ENCODE measurements at regions not wholly inside any gene's neighbourhood (a gene's known extent, or its start where the extent isn't known, plus 50 kb on each side); places are given as distances from the start of the nearest gene placed in this dataset.
"Not testable (repeated sequence)": the region's sequence is repeated elsewhere in the genome, so short reads cannot be mapped to it uniquely, and the experiment has no call there.

DNA sequence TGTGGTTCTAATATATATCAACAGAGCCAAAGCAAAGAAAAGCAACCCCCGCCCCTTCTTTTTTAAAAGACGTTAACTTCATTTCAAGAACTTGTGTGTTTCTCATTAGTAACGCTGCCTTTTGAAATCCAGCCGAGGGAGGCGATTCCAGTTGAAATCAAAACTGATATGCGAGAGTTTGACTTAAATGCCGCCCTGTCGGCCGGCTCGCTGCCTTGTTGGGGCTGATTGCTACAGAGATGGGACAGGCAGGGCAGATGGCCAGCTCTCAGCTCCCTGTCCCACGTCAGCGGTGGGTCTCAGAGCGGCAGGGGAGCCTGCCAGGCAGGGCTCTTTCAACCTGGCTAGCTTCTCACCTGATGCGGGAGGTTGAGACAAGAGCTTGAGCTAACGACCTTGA, 51.9 kb upstream of the ALX4 start:
- DNase-seq (ENCODE audit: low read depth), result peak; percentile 23

DNA sequence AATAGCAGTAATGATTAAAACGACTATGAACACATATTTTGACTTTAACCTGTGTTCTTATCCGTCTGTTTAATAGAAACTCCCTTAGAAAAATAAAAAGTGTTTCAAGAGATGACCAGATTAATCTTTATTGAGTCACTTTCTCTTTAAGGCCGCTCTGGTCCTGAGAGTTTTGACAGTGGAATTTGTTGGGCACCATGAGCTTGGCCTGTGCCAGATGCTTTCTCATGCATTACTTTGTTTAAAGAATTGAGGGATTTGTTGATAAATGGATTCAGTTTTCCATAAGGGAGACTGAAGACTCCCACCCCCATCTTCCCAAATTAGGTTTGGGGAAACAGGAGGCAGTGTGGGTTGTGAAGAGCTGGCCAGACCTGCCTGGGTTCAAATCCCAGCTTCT, 53.2 kb upstream of the ALX4 start:
- DNase-seq (ENCODE audit: low read depth), result no peak

DNA sequence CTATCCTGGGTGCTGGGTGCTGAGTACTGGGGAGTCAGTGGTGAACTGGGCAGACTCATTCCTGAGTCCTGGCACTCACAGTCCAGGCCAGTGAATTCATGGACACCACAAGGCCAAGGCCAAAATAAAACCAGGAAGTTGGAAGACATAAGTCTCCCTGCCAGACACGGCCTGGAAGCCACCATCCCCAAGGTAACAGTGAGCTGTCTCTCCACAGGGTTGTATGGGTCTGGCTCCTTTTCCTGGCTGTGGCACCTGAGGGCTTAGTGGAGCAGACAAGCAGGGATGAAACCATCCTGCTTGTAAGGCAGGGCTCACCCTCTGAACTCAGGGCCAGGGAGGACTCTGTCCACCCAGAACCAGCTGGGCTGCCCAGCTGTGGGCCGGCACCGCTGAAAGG, 54.7 kb upstream of the ALX4 start:
- DNase-seq (ENCODE audit: low read depth), result no peak

DNA sequence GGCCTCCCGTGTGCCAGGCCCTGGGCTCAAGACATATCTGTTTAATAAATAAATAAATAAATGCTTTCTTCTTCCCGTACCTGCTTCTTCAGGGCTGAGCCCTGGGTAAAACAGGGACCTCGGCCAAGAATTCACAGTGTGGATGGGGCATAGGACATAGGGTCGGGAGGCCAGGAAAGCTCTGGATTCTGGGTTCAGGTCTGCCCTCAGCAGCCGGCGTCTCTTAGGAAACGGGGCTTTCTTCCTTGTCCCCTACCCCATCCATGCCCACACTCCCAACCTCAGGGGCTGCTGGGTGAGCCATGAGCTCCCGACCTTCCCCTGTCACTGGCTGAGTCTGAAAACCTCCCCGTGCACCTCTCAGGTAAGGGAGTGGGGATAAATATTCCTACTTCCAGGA, 55.7 kb upstream of the ALX4 start:
- DNase-seq (ENCODE audit: low read depth), result no peak

DNA sequence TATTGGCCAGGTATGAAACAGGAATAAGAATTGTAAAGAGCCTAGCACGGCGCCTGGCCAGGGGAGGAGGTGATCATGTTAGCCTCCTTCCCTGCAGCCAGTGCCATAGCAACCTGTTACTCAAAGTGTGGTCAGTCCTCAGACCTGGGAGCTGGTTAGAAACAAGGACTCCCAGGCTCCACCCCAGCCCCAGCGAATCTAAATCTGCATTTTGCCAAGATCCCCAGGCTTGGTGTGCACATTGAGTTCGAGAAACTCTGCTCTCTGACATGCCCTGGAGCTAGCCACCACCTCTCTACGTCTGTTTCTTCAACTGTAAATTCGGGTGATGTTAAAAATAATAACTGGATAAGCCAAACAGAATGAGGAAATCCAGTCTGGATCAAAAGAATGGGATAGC, 56.1 kb upstream of the ALX4 start:
- DNase-seq (ENCODE audit: low read depth), result no peak

DNA sequence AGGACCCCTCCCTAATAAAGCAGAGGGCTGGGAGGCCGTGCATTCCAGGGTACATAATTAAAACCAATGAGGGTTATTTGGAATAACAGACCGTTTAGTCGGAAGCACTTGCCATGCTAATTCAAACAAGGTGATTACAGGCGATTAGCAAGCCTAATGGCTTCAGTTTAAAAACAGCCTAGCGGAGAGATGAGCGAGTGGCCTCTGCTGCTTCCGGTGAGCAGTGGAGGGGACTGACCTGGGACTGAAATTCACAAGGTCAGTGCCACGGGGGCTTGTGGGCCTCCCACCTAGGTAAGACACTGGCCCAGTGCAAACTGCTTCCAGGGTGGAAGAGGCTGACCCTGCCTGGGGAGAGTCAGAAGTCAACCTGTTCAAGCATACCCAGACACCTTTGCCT, 56.8 kb upstream of the ALX4 start:
- DNase-seq (ENCODE audit: low read depth), result no peak

DNA sequence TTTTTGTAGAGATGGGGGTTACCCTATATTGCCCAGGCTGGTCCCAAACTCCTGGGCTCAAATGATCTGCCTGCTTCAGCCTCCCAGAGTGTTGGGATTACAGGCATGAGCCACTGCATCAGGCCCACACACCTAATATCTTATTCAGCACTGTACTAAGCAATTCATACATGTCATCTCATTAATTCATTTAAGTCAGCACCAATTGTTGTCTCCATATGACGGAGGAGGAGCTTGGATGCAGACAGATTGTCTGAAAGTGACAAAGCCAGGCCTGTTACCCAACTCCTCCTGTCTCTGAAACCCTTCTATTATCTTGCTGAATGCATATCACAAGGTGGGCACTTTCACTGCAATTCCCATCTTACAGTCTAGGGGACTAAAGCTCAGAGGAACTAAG, 57.5 kb upstream of the ALX4 start:
- no peak for DNase-seq (ENCODE audit: low read depth)

DNA sequence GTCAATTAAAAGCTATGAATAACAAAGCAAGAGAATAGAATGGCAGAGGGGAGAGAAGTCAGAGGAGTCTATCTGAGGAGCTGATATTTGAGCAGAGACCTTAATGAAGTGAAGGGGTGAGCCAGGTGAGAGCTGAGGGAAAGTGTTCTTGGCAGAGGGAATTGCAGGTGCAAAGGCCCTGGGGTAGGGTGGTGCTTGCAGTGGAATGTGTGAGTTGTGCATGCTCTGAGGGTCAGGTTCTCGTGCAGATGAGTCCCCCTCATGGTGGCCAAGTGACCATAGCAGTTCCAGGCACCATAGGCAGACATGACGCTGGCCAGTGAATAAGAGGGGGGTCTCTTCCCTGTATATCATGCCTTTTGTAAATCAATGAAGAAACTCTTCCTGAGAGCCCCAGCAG, 58.9 kb upstream of the ALX4 start:
- no peak for DNase-seq (ENCODE audit: low read depth)

DNA sequence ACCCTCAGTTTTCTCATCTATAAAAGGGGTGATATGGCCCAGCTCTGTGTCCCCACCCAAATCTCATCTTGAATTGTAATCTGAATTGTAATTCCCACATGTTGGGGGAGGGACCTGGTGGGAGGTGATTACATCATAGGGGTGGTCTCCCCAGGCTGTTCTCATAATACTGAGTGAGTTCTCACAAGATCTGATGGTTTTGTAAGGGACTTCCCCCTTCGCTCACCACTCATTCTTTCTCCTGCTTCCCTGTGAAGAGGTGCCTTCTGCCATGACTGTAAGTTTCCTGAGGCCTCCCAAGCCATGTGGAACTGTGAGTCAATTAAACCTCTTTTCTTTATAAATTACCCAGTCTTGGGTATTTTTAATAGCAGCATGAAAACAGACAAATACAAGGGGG, 61.1 kb upstream of the ALX4 start:
- not testable (repeated sequence) for DNase-seq (ENCODE audit: low read depth)

DNA sequence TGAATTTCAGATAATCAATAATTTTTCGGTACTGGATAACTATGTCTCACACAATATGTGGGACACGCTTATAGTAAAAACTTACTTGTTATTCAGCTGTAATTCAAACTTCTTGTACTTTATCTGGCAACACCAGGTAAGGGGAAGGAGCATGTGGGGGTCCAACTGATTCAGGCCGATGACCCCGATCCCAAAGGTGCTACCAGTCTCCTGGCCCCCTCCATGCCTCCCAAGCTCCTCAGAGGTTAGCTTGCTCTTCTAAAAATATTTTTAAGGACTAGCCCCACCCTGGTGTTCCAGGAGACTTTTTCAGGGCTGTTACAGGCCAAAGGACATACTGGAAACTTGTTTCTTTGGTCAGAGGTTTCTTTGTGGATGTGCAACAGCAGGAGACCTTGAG, 61.8 kb upstream of the ALX4 start:
- DNase-seq (ENCODE audit: low read depth), result no peak

DNA sequence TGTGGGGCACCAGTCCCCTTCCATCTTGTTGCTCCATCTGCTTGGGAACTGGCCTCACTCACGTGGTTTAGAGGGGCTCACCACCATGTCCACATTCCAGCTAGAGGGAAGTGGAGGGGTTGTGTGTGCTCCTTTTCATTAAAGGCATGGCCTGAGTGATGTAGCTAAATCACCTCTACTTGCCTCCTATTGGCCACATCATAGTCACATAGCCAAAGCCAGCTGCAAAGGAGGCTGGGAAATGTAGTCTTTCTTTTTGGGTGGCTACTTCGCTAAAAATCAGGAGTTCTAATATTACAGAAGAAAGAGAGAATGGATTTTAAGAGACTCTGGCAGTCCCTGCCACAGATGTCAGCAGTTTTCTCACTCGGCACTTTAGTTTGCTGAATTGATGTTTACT, 63.0 kb upstream of the ALX4 start:
- DNase-seq (ENCODE audit: low read depth), result no peak

DNA sequence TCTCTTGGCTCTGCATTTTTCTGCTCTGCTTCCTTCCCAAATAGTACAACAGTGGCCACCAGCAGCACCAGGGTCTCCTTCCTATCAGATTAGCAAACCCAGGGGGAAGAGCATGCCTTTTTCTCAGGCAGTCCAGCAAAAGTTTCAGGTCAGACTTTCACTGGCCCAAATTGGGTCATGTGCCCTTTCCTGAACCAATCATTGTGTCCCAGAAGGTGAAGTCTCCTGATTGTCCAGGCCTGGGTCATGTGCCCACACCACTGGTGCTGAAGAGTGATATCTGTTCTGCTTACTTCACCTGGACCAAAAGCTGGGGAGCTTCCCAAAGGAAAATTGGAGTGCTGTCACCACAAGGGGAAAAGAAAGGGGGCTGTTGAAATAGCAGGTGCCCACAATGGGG, 64.1 kb upstream of the ALX4 start:
- no peak for DNase-seq (ENCODE audit: low read depth)

DNA sequence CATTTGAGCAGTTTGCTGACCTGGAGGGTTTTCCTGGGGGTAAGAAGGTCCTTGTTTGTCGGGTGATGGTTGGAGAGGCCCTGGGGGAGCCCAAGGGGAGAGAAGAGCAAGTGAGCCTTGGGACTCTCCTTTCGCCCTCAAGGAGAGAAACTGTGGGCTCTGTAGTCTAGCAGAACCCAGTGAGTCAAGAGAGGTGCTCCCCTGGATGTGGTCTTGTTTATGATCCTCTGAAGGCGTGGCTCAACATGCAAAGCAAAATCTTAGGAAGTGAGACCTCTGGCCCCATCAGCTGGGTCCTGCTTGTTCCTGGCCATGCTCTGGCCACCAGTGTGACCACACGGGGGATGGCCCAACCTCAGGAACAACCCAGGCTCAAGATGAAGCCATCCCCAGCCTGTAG, 66.5 kb upstream of the ALX4 start:
- no peak for DNase-seq (ENCODE audit: low read depth)

DNA sequence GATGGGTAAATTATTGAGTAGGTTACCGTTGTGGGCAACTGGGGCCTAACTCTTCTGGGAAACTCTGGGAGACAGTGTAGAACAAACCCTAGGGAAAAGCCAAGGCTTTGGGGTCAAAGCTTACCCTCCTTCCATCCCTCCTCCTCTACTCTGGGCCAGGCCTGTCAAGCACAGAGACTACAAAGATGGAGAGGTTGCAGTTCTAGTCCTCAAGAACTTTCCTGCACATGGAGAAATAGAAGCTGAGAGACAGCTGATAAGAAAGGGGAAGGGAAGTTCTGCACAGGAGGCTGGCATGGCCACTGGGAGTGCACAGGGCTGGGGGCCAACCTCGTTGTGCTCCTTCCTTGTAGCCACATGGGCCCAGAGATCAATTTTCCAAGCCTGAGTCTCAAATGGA, 67.2 kb upstream of the ALX4 start:
- no peak for DNase-seq (ENCODE audit: low read depth)

DNA sequence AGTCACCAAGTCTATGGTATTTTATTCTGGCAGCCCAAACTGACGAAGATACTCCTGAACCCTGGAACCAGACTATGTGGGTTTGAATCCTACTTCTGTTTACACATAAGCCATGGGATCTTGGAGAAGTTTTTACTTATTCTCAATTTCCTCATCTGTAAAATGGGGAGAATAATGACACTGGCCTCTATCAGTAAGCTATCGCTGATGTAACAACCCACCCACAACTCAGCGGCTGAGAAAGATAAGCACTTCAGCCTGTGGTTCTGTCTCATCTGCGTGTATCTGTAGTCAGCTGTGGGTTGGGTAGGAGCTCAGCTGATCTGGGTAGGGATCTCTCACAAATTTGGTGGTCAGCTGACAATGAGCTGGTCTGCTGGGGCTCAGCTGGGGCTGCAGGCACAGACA, 68.0 kb upstream of the ALX4 start:
- DNase-seq (ENCODE audit: low read depth), result no peak

DNA sequence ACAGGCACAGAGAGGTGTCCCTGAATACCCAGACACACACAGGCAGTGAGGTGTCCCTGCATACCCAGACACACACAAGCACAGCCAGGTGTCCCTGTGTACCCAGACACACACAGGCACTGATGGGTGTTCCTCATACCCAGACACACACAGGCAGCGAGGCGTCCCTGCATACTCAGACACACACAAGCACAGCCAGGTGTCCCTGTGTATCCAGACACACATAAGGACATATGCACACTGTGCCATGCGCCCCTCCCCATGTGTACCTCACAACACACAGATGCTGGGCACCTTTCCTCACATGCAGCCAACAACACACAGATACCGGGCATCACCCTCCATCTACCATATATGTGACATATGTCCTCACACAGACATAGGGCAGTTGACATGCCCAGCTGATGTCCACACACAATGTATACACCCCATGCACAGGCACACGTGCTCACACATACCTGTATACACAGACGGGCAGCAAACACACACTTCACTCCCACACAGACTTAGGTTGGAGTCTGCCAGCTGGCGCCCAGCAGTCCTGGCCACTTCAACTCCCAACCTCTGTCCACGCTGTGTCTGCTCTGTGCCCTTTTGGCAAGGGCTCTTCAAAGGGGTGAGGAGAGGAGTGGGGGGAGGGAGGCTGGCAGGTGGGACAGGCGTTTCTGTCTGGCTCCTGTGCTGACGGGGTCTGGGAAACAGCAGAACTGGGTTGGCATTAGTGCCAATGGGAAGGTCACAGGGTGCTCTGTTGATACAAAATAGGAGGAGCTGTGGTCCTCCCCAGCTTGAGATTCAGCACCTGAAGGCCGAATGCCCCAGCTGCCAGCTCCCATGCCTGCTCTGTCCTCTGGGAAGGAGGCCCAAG, 69.4 kb upstream of the ALX4 start:
- DNase-seq (ENCODE audit: low read depth), result no peak

DNA sequence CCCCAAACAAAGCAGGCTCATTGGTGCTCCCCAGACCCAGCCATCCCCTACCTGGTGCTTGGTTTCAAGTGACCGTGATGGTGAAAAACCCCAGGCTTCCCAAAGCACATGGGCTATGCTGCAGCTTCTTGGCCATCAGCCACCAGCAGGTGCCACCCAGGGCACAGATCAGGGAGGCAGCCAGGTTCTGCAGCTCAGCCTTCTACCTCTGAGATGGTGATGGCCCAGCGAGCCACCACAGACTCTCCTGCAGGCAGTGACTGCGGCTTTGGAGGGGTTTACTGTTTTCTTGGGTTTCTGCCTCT, 70.0 kb upstream of the ALX4 start:
- no peak for DNase-seq (ENCODE audit: low read depth)

DNA sequence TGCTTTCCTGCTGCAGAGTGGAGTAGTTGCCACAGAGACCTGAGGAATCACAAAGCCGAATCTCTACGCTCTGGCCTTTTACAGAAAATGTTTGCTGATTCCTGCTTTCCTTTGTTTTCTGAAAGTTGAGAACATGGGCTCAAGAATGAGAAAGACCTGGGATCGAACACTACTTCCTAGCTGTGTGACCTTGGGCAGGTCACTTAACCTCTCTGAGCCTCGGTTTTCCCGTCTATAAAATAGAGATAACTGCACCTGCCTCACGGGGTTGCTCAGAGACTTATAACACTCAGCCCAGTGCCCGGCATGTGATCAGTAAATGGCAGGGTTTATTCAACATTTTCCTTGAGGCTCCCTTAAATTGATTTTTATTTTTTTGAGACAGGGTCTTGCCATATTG, 70.9 kb upstream of the ALX4 start:
- no peak for DNase-seq (ENCODE audit: low read depth)

DNA sequence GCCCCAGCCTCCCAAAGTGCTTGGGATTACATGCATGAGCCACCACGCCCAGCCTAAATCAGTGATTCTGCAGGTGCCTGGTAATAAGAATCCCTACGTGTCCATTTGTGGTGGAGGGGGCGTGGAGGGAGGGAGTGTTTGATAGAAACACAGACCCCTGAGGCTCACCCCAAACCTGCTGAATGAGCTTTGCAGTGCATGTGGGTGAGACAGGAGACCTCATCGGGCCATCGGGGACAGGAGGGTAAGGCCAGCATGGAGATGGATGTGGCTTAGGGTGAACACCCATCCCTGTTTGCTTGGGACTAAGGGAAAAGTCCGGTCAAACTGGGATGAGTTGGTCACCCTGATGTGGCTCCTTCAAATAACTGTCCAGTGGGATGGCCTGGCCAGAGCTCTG, 71.3 kb upstream of the ALX4 start:
- no peak for DNase-seq (ENCODE audit: low read depth)

DNA sequence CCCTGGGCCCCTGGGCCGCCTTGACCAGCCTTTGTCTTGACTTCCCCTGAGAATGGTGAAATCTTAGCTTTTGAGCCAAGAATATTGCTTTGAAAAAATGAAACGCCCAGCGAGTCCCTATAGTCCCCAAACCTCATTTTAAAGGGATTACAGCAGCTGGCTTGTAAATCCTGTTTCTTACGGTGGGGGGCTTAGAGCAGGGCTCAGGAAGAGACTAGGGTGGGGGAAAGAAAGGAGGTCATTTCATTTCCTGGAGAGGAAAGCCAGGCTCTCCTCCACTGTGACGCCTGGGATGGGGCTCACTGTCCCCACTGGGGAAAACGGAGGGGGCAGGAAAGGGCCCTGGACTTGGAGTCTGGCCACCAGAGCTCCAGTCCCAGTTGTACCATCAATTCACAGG, 72.2 kb upstream of the ALX4 start:
- no peak for DNase-seq (ENCODE audit: low read depth)

DNA sequence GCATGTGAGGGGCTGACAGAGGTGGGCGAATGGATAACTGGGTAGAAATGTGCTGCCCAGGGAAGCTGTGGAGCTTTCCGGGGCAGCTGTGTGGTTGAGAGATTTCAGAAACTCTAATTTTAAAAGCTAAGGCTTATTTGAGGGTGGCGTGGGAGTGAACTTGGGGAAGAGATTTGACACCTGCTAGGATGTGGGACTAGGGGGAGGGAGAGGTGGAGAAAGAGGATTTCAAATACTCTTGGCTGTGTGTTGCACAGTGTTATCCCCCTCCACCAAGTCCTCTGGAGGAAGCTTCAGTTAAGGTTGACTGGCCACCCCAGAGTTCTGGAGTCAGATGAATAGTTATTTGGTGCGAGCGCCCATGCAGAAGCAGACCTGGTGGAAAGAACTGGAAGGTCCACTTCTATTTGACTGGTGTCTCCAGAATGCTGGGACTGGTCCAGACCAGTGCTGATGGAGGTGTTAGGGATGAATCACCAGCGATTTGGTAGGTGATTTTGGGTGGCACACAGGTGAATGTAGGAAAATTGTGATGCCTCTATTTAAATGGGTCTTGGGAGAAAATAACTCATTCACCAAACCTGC, 72.8 kb upstream of the ALX4 start:
- no peak for DNase-seq (ENCODE audit: low read depth)

DNA sequence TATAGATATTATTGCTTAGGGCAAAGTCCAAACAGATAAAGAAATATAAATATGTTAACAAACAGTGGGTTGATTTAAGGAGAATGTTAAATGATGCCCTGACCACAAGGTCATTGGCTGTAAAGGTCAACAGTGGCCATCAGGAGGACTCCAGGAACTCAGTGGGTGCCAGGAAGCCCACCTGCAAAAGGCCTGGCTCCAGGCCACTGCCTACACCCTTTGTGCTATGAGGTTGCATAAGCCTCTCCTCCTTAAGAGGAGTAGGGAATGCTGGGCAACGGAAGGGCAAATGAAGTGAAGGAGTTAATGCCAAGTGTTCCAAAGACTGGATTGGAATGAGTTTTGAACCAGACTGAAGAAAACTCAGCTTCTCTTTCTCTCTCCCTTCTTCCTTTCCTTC, 73.3 kb upstream of the ALX4 start:
- DNase-seq (ENCODE audit: low read depth), result no peak

DNA sequence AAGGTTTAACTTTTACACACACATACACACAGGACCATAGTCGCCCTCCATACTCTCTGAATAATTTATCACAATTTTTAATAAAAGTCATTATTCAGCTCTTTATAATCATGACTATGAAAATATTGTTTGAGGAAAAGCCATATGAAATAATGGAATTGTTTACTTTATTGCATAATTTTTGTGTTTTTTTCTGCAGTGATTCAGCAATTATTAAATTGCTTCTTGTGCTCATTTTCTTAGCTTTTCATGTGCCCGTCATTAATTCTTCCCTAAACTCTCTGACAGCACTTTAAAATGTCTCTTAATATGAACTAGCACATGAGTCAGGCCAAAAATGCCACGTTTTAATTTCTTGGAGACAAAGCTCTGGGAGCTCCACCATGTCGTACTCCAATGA, 77.5 kb upstream of the ALX4 start:
- no peak for DNase-seq (ENCODE audit: low read depth)

DNA sequence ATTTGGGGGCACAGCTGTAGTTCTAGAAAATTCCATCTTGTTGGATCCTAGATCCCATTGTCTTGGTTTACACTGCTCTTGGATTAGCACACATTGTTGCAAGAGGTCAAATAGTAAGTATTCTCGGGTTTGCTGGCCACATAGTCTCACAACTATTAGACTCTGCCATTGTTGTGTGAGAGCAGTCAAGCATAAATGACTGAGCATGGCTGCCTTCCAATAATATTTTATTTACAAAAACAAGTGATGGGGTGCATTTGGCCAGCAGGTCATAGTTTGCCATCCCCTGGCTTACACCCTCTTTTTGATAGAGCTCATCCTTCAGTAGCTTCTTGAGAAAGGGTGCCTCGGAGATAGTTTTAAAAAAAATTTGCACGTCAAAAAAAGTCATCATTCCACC, 77.9 kb upstream of the ALX4 start:
- no peak for DNase-seq (ENCODE audit: low read depth)
